ENCODE measurements at regions not wholly inside any gene's neighbourhood (a gene's known extent, or its start where the extent isn't known, plus 50 kb on each side); places are given as distances from the start of the nearest gene placed in this dataset.
"Not testable (repeated sequence)": the region's sequence is repeated elsewhere in the genome, so short reads cannot be mapped to it uniquely, and the experiment has no call there.

DNA sequence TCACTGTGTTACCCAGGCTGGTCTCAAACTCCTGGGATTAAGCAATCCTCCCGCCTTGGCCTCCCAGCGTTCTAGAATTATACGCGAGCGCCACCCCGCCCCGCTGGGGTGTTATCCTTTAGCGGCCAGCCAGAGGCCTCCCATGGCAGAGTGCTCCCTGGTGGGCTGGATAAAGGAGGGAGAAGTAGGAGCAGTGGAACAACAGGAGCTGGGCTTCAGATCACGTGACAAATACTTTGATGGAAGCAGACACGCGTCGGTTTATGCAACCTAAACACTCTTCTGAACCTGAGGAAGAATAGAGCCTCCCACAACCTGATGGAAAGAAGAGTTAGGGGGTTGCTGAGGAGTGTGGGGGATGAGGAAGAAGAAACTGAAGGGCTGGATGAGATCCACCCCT is 2114.0 kb downstream of the TP53TG3F start:
- TF ChIP-seq, protein P1, sequence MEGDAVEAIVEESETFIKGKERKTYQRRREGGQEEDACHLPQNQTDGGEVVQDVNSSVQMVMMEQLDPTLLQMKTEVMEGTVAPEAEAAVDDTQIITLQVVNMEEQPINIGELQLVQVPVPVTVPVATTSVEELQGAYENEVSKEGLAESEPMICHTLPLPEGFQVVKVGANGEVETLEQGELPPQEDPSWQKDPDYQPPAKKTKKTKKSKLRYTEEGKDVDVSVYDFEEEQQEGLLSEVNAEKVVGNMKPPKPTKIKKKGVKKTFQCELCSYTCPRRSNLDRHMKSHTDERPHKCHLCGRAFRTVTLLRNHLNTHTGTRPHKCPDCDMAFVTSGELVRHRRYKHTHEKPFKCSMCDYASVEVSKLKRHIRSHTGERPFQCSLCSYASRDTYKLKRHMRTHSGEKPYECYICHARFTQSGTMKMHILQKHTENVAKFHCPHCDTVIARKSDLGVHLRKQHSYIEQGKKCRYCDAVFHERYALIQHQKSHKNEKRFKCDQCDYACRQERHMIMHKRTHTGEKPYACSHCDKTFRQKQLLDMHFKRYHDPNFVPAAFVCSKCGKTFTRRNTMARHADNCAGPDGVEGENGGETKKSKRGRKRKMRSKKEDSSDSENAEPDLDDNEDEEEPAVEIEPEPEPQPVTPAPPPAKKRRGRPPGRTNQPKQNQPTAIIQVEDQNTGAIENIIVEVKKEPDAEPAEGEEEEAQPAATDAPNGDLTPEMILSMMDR (IDR thresholded peaks at IDR 0.05; ENCODE audit: borderline replicate concordance, control extremely low read depth, extremely low read depth, insufficient read depth, missing control alignments) = no peak
- no peak for DNase-seq (ENCODE audit: low spot score)
- in situ Hi-C loops (cut with MboI; ENCODE audit: low sequenced_read_pairs, unreplicated experiment) = no loop called here

DNA sequence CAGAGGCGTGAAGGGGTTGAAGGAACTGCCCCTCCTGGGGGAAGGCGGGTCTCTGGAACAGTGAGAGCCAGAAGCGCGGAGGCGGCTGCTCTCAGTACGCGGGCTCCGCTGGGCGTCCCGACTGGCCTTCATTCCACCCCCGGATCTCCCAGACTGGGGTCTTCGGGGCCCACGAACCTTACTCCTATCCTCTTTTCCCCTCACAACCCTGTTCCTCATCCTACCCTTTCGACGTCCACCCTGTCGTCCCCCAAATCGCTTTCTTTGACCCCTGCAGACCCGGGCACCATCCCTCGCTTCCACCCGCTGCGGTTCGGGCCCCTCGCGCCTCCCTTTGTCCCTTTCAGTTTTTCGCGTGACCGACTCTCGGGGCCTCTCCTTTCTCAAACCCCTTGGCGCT is 2114.6 kb downstream of the TP53TG3F start:
- in situ Hi-C loops (cut with MboI; ENCODE audit: low sequenced_read_pairs, unreplicated experiment) = no loop called here
- no peak for DNase-seq (ENCODE audit: low spot score)
- TF ChIP-seq, protein P1 (IDR thresholded peaks at IDR 0.05; ENCODE audit: borderline replicate concordance, control extremely low read depth, extremely low read depth, insufficient read depth, missing control alignments) = no peak

DNA sequence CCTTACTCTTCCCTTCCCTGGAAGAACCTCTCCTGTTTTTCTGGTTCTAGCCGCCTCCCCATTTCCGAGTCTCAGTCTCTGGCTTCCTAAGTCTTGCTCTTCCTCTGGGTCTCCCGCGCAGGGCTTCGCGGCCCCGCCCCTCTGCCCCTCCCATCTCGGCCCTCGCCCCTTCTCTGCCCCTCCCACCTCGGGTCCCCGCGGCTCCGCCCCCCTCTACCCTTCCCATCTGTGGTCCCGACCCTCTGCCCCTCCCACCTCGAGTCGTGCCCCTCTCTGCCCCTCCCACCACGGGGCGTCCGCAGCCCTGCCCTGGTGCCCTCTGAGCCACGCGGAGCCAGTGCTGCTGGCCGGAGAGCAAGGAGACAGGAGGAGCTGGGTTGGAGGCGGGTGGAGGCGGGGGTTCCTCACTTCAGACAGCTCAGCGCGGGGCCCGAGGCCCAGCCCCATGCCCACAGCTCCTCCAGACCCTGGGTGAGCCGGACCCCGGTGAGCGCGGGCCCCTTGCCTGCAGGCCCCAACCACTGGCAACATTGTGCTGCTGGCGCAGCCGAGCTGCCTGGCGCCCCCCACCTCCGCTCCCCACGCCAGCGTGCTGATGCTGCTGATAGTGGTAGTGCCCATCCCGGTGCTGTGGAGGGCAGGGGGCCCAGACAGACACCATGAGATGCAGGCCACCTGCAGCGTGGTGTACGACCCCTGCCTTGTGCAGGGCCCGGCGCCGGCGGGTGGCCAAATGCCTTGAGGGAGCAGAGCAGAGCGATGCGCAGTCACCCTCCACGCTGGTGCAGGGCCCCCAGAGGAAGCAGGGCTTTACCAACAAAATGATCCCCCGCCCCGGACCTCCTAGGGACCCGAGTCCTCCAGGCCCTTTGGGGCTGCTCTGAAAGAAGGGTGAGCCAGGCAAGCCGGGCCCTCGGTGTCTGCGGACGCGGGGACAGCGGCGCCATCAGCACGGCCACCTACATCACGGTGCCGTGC is 2115.3 kb downstream of the TP53TG3F start:
- in situ Hi-C loops (cut with MboI; ENCODE audit: low sequenced_read_pairs, unreplicated experiment) = loop anchor here (25.0 kb wide), 2 partner anchors 87 to 138 kb away; no protein-coding TSS in a partner anchor
- no peak for DNase-seq (ENCODE audit: low spot score)
- TF ChIP-seq, protein P1 (IDR thresholded peaks at IDR 0.05; ENCODE audit: borderline replicate concordance, control extremely low read depth, extremely low read depth, insufficient read depth, missing control alignments) = no peak

DNA sequence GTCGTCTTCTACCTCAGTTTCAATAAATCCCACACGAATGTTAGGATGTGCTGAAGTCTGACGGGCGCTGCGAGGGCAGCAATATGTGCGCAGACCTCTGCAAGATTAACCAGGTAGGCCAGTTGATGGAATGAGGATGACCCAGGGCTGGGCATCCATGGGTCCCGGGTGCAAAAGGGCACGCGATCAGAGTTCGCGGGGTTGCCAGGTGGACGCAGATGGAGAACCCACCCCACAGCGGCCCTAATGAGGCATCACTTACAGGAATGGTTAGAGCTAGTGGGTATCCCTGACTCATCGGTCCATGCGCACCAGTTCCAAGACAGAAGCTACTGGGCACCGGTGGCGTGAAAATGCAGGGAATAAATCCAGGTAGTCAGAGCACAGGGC is 2116.0 kb downstream of the TP53TG3F start:
- in situ Hi-C loops (cut with MboI; ENCODE audit: low sequenced_read_pairs, unreplicated experiment) = loop anchor here (25.0 kb wide), 2 partner anchors 88 to 137 kb away; no protein-coding TSS in a partner anchor
- TF ChIP-seq, protein P1 (IDR thresholded peaks at IDR 0.05; ENCODE audit: borderline replicate concordance, control extremely low read depth, extremely low read depth, insufficient read depth, missing control alignments) = no peak
- DNase-seq (ENCODE audit: low spot score) = no peak

DNA sequence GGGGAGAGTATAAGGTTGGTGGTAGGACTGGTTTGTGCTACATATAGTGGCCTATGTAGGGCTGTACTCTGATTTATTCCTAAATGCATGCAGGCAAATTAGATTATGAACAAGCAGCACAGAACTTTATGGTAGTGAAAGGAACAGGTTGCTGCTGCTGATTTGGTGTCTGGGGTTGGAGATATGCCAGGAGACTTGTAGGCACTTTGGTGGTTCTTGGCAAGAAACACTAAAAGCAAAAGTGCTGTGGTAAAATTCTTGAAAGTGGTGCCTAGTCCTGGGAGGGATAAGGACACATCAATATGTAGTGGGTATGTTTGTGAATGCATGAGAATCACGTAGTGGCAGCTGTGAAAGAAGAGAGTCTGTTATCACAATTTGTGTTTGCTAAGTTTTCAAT is 2126.0 kb downstream of the TP53TG3F start:
- in situ Hi-C loops (cut with MboI; ENCODE audit: low sequenced_read_pairs, unreplicated experiment) = loop anchor here (25.0 kb wide), 2 partner anchors 98 to 127 kb away; no protein-coding TSS in a partner anchor
- TF ChIP-seq, protein P1 (IDR thresholded peaks at IDR 0.05; ENCODE audit: borderline replicate concordance, control extremely low read depth, extremely low read depth, insufficient read depth, missing control alignments) = no peak

DNA sequence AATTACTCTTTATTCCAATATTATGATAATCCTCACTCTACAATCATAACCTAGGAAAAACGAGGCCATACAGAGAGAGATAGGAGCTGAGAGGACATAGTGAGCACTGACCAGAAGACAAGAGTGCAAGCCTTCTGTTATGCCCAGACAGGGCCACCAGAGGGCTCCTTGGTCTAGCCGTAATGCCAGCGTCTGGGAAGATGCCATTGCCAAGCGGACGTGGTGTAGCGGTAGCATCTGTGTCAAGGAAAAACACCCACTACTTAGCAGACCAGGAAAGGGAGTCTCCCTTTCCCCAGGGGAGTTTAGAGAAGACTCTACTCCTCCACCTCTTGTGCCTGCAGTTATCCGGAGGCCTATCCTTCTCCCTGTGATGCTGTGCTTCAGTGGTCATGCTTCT is 2131.5 kb downstream of the TP53TG3F start:
- in situ Hi-C loops (cut with MboI; ENCODE audit: low sequenced_read_pairs, unreplicated experiment) = loop anchor here (25.0 kb wide), 2 partner anchors 104 to 121 kb away; no protein-coding TSS in a partner anchor

More for the DNA sequence above, 2126.0 kb downstream of the TP53TG3F start:
- no peak for DNase-seq (ENCODE audit: low spot score)

DNA sequence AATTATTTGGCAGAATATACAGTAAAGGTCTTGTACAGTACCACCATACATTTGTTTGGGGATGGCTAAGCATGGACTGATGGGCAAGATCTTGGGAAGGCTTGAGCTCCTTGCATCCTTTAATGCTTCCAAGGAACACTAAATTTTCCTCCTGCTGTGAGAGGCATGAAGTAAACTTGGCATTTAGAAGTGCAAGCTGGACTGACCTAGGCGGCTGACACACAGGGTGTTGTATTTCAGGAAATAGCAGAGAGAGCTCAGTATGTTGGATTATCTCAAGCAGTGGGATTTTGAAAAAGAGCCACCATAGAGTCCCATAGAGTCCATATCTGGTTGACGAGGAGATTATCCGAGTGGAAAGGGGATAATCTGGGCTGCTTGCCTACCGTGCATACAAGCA is 2137.1 kb downstream of the TP53TG3F start:
- DNase-seq (ENCODE audit: low spot score) = no peak
- in situ Hi-C loops (cut with MboI; ENCODE audit: low sequenced_read_pairs, unreplicated experiment) = loop anchor here (25.0 kb wide), 2 partner anchors 109 to 116 kb away; no protein-coding TSS in a partner anchor
- TF ChIP-seq, protein P1 (IDR thresholded peaks at IDR 0.05; ENCODE audit: borderline replicate concordance, control extremely low read depth, extremely low read depth, insufficient read depth, missing control alignments) = no peak

More for the DNA sequence above, 2131.5 kb downstream of the TP53TG3F start:
- DNase-seq (ENCODE audit: low spot score) = not testable (repeated sequence)

Data from GM13976 (cell line).